H9 (cell line): ENCODE measurements at regions not wholly inside any gene's neighbourhood (a gene's known extent, or its start where the extent isn't known, plus 50 kb on each side); places are given as distances from the start of the nearest gene placed in this dataset.

ENCODE experiments used
- DNase-seq: peaks from one replicate; pipeline ENCODE4 v3.0.0-alpha.2; 2017
- H2AFZ ChIP-seq: one replicate; pipeline ENCODE4 v1.6.1; 2013; ENCODE audit warnings: mild to moderate bottlenecking, low read length, control low read depth, moderate library complexity
- H2AK5ac ChIP-seq: 2 replicates; pipeline ENCODE4 v1.6.1; 2013; ENCODE audit warnings: low read length, control low read depth, mixed read lengths; ENCODE audit not compliant: insufficient read length
- H2BK120ac ChIP-seq: one replicate; pipeline ENCODE4 v1.6.1; 2013; ENCODE audit warnings: low read depth, mild to moderate bottlenecking, low read length, control low read depth, inconsistent platforms; ENCODE audit not compliant: poor library complexity, severe bottlenecking
- H2BK12ac ChIP-seq: 2 replicates; pipeline ENCODE4 v1.6.1; 2013; ENCODE audit warnings: low read length, control low read depth, mixed read lengths, low read depth; ENCODE audit not compliant: insufficient read length
- H2BK15ac ChIP-seq: 2 replicates; pipeline ENCODE4 v1.6.1; 2013; ENCODE audit warnings: low read depth, low read length, control low read depth
- H2BK20ac ChIP-seq: one replicate; pipeline ENCODE4 v1.6.1; 2013; ENCODE audit warnings: low read depth, mild to moderate bottlenecking, low read length, control low read depth, inconsistent platforms; ENCODE audit not compliant: poor library complexity, severe bottlenecking
- H2BK5ac ChIP-seq: 2 replicates; pipeline ENCODE4 v1.6.1; 2013; ENCODE audit warnings: low read length, control low read depth, mixed read lengths; ENCODE audit not compliant: insufficient read length
- H3K14ac ChIP-seq: 2 replicates; pipeline ENCODE4 v1.6.1; 2013; ENCODE audit warnings: low read length, control low read depth; ENCODE audit not compliant: insufficient read depth
- H3K18ac ChIP-seq: 2 replicates; pipeline ENCODE4 v1.6.1; 2013; ENCODE audit warnings: low read depth, mild to moderate bottlenecking, mixed read lengths, low read length, control low read depth; ENCODE audit not compliant: insufficient read length
- H3K23ac ChIP-seq: 2 replicates; pipeline ENCODE4 v1.6.1; 2013; ENCODE audit warnings: low read length, control low read depth, mixed read lengths, low read depth; ENCODE audit not compliant: insufficient read length
- H3K23me2 ChIP-seq: 2 replicates; pipeline ENCODE4 v1.6.1; 2013; ENCODE audit warnings: low read depth, mild to moderate bottlenecking, mixed read lengths, low read length, control low read depth; ENCODE audit not compliant: insufficient read length, poor library complexity, severe bottlenecking
- H3K27ac ChIP-seq: 2 replicates; pipeline ENCODE4 v1.5.1; 2013; ENCODE audit warnings: low read length, control low read depth, mixed read lengths, low read depth; ENCODE audit not compliant: insufficient read length
- H3K27me3 ChIP-seq: 2 replicates; pipeline ENCODE4 v1.6.1; 2013; ENCODE audit warnings: low read length, control low read depth, inconsistent platforms; ENCODE audit not compliant: insufficient read depth
- H3K4ac ChIP-seq: 2 replicates; pipeline ENCODE4 v1.6.1; 2013; ENCODE audit warnings: low read depth, mild to moderate bottlenecking, control low read depth, inconsistent platforms, low read length, moderate library complexity
- H3K4me1 ChIP-seq: 2 replicates; pipeline ENCODE4 v1.6.1; 2013; ENCODE audit warnings: low read length, control low read depth, inconsistent platforms; ENCODE audit not compliant: insufficient read depth
- H3K4me2 ChIP-seq: 2 replicates; pipeline ENCODE4 v1.6.1; 2013; ENCODE audit warnings: low read length, control low read depth, mixed read lengths; ENCODE audit not compliant: insufficient read length, insufficient read depth
- H3K56ac ChIP-seq: 2 replicates; pipeline ENCODE4 v1.6.1; 2013; ENCODE audit warnings: low read depth, mild to moderate bottlenecking, mixed read lengths, low read length, control low read depth; ENCODE audit not compliant: insufficient read length
- H3K79me1 ChIP-seq: 2 replicates; pipeline ENCODE4 v1.6.1; 2013; ENCODE audit warnings: low read depth, mild to moderate bottlenecking, moderate library complexity, low read length, control low read depth, inconsistent platforms; ENCODE audit not compliant: insufficient read depth, poor library complexity, severe bottlenecking
- H3K79me2 ChIP-seq: 2 replicates; pipeline ENCODE4 v1.6.1; 2013; ENCODE audit warnings: low read length, control low read depth, inconsistent platforms; ENCODE audit not compliant: insufficient read depth
- H3K9ac ChIP-seq: 2 replicates; pipeline ENCODE4 v1.6.1; 2013; ENCODE audit warnings: low read length, control low read depth, mixed read lengths; ENCODE audit not compliant: insufficient read length; ENCODE audit errors: extremely low read depth
- H3K9me3 ChIP-seq: one replicate; pipeline ENCODE4 v1.6.1; 2013; ENCODE audit warnings: low read depth, low read length, inconsistent platforms; ENCODE audit not compliant: control insufficient read depth
- H3T11ph ChIP-seq: one replicate; pipeline ENCODE4 v1.6.1; 2013; ENCODE audit warnings: mild to moderate bottlenecking, low read length, control low read depth, inconsistent platforms
- H4K20me1 ChIP-seq: one replicate; pipeline ENCODE4 v1.6.1; 2013; ENCODE audit not compliant: control insufficient read depth, insufficient read length, insufficient read depth
- H4K5ac ChIP-seq: 2 replicates; pipeline ENCODE4 v1.6.1; 2013; ENCODE audit warnings: low read depth, mild to moderate bottlenecking, mixed read lengths, low read length, control low read depth; ENCODE audit not compliant: insufficient read length
- H4K8ac ChIP-seq: replicated peaks from 2 replicates; pipeline ENCODE4 v1.6.1; 2013; ENCODE audit warnings: low read length, control low read depth, mixed read lengths, low read depth; ENCODE audit not compliant: insufficient read length
- H4K91ac ChIP-seq: 2 replicates; pipeline ENCODE4 v1.6.1; 2013; ENCODE audit warnings: low read depth, mild to moderate bottlenecking, moderate library complexity, mixed read lengths, low read length, control low read depth; ENCODE audit not compliant: insufficient read length
- H3K27ac Mint-ChIP-seq, 3 experiments: 2 replicates in 2 of 3; 3 replicates in 1 of 3; pipeline ENCODE4 v1.8.0; 2020 to 2021; ENCODE audit warnings: mixed read lengths in 3 of 3, mild to moderate bottlenecking in 1 of 3, moderate library complexity in 1 of 3
- H3K27me3 Mint-ChIP-seq: 2 replicates; pipeline ENCODE4 v1.8.0; 2021; ENCODE audit warnings: low read depth, mild to moderate bottlenecking, moderate library complexity, mixed read lengths
- H3K36me3 Mint-ChIP-seq, 3 experiments: 2 replicates in 2 of 3; 3 replicates in 1 of 3; pipeline ENCODE4 v1.8.0; 2020 to 2021; ENCODE audit warnings: low read depth in 3 of 3, mixed read lengths in 3 of 3; ENCODE audit not compliant: insufficient read depth in 1 of 3
- H3K4me1 Mint-ChIP-seq, 2 experiments: 2 replicates each; pipeline ENCODE4 v1.8.0; 2020; ENCODE audit warnings: mixed read lengths in 2 of 2
- H3K4me3 Mint-ChIP-seq, 2 experiments: 2 replicates in 1 of 2; 3 replicates in 1 of 2; pipeline ENCODE4 v1.8.0; 2020 to 2021; ENCODE audit warnings: mild to moderate bottlenecking in 2 of 2, mixed read lengths in 2 of 2, moderate library complexity in 1 of 2
- H3K9me3 Mint-ChIP-seq, 2 experiments: 2 replicates in 1 of 2; 3 replicates in 1 of 2; pipeline ENCODE4 v1.8.0; 2020; ENCODE audit warnings: mild to moderate bottlenecking in 2 of 2, mixed read lengths in 2 of 2, moderate library complexity in 1 of 2
- WGBS: extraction: QIAGEN DNeasy Blood & Tissue Kit; methylation state at CpG from one replicate; pipeline ENCODE4 v1.1.7; 2013; ENCODE audit warnings: missing lambda C conversion rate, low lambda C conversion rate, mixed read lengths; ENCODE audit not compliant: insufficient read length; ENCODE audit errors: extremely low coverage; 5-methylcytosine and 5-hydroxymethylcytosine counted together
- TF ChIP-seq, protein P1 (sequence below): fragments of 200-600 bp; sonication (generic); conservative IDR thresholded peaks from 3 replicates; pipeline ENCODE4 v1.8.0; 2021; ENCODE audit warnings: antibody characterized with exemption, mild to moderate bottlenecking

GRCh38 chr13:77397636-77398035, 70.7 kb upstream of the MYCBP2 start:
- H3K23me2 ChIP-seq = no peaks in the 10 kb centered on the region
- Mint-ChIP-seq H3K27me3 (no peaks in the 10 kb centered on the region), H3K27ac (no peak overlapping the region), H3K4me3 (no peak overlapping the region), H3K9me3 (peaks cover 0 to 2% of the 10 kb centered on the region in 2 experiments; a peak in 1 of 5 replicates), H3K36me3 (no peaks in the 10 kb centered on the region), H3K4me1 (no peaks in the 10 kb centered on the region)
- H2BK12ac ChIP-seq = no peak overlapping the region
- H3K27me3 ChIP-seq = no peaks in the 10 kb centered on the region
- no peak overlapping the region for H4K8ac ChIP-seq
- no peak for DNase-seq
- no peak overlapping the region for H3K27ac ChIP-seq
- no peak overlapping the region for H3K4me2 ChIP-seq
- H4K20me1 ChIP-seq = no peaks in the 10 kb centered on the region
- H3K14ac ChIP-seq = no peak overlapping the region
- H2BK20ac ChIP-seq = no peak overlapping the region
- no peak overlapping the region for H3K9ac ChIP-seq
- no peaks in the 10 kb centered on the region for H3K9me3 ChIP-seq
- TF ChIP-seq, protein P1, sequence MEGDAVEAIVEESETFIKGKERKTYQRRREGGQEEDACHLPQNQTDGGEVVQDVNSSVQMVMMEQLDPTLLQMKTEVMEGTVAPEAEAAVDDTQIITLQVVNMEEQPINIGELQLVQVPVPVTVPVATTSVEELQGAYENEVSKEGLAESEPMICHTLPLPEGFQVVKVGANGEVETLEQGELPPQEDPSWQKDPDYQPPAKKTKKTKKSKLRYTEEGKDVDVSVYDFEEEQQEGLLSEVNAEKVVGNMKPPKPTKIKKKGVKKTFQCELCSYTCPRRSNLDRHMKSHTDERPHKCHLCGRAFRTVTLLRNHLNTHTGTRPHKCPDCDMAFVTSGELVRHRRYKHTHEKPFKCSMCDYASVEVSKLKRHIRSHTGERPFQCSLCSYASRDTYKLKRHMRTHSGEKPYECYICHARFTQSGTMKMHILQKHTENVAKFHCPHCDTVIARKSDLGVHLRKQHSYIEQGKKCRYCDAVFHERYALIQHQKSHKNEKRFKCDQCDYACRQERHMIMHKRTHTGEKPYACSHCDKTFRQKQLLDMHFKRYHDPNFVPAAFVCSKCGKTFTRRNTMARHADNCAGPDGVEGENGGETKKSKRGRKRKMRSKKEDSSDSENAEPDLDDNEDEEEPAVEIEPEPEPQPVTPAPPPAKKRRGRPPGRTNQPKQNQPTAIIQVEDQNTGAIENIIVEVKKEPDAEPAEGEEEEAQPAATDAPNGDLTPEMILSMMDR = no peak
- H2BK5ac ChIP-seq = no peak overlapping the region
- H2BK15ac ChIP-seq = no peak overlapping the region
- H4K91ac ChIP-seq = no peak overlapping the region
- H3K23ac ChIP-seq = no peak overlapping the region
- no peaks in the 10 kb centered on the region for H3K79me2 ChIP-seq
- no peaks in the 10 kb centered on the region for H3K4me1 ChIP-seq
- H3K56ac ChIP-seq = no peak overlapping the region
- H3K79me1 ChIP-seq = no peaks in the 10 kb centered on the region
- no CpG with 5 or more reads among the region's 2 CpGs for WGBS
- H3K4ac ChIP-seq = no peak overlapping the region
- H2BK120ac ChIP-seq = no peak overlapping the region
- H2AK5ac ChIP-seq = no peak overlapping the region
- H3K18ac ChIP-seq = no peak overlapping the region
- H2AFZ ChIP-seq = no peak overlapping the region
- H3T11ph ChIP-seq = no peak overlapping the region
- no peak overlapping the region for H4K5ac ChIP-seq
